HEK293 (cell line): ENCODE measurements at regions not wholly inside any gene's neighbourhood (a gene's known extent, or its start where the extent isn't known, plus 50 kb on each side); places are given as distances from the start of the nearest gene placed in this dataset.

ENCODE experiments used
- CTCF ChIP-seq: fragments of 450-650 bp; formaldehyde crosslinking; IDR thresholded peaks from 2 replicates; pipeline ENCODE4 v1.5.1; 2016; ENCODE audit warnings: missing biosample characterization, missing genetic modification characterization
- TCF7L2 ChIP-seq: IDR thresholded peaks from 2 replicates; pipeline ENCODE4 v1.6.1; 2011; ENCODE audit warnings: low read depth, mild to moderate bottlenecking, inconsistent platforms, low read length, moderate library complexity, borderline replicate concordance
- ZBTB26 ChIP-seq: fragments of 450-650 bp; formaldehyde crosslinking; optimal IDR thresholded peaks from 2 replicates; pipeline ENCODE3; 2016; ENCODE audit warnings: missing biosample characterization, mild to moderate bottlenecking, missing genetic modification characterization

DNA sequence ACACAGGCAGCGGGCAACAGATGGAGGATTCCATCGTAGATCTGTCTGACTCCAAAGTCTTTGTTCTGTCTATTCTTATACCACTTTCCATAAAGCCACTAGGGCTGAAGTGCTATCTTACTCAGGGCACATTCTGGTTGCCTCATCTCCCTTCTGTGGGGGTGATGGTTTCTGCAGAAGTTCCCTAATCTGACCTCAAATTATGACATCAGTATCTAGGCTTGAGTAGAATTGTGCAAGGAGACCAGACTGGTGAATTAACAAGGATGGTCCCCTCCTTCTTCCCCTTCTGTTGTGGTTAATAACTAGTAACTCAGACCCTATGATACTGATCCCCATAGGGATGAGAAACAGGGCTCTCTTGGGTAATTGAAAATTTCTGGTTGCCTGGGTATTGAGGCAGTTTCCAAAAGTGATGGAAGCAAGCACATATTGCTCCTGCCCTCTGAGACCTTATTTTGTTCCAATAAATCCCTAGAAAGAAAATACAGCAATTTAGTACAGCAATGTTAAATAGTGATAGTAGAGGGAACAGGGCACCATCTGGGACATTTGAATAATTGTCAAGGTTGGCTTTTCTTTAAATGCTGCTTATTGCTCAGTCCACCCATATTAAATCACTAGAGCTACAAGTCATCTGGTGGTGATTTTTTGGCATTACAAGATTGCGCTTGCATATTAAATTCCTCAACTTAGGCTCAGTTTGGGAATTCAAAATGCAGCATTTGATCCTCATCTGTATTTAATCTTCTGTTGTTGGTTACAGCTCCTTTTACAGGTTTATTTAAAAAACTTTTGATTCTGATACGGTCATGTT lies 57.3 kb upstream of the AP1S2 start:
- TF ChIP-seq CTCF (tag by site-specific recombination) (no peak), TCF7L2 (no peak), ZBTB26 (tag by site-specific recombination) (no peak)
